Bronchial epithelial cell (primary cell): ENCODE measurements at regions not wholly inside any gene's neighbourhood (a gene's known extent, or its start where the extent isn't known, plus 50 kb on each side); places are given as distances from the start of the nearest gene placed in this dataset.

Experiments used
- DNase-seq: peaks from one replicate; pipeline ENCODE4 v3.0.0-alpha.2; 2010; ENCODE audit warnings: low read depth
- FAIRE-seq: peaks from 2 replicates; lab custom pipeline; 2011; peaks lifted over from hg19 to GRCh38; lab: Jason Lieb, UNC
- H3K27me3 ChIP-seq: 2 replicates; pipeline ENCODE4 v1.5.1; 2011; ENCODE audit warnings: low read length; ENCODE audit not compliant: control insufficient read depth, insufficient read depth
- H3K36me3 ChIP-seq: 2 replicates; pipeline ENCODE4 v1.5.1; 2011; ENCODE audit warnings: low read length; ENCODE audit not compliant: control insufficient read depth, insufficient read depth
- H3K4me3 ChIP-seq: 2 replicates; pipeline ENCODE4 v1.5.1; 2011; ENCODE audit warnings: mild to moderate bottlenecking, low read depth, low read length, control low read depth
- TF ChIP-seq, protein P1 (sequence below): IDR thresholded peaks from 2 replicates; pipeline ENCODE4 v1.5.1; 2011; ENCODE audit warnings: mild to moderate bottlenecking, moderate library complexity, low read length, control low read depth, inconsistent platforms; ENCODE audit not compliant: insufficient read depth, severe bottlenecking

DNA sequence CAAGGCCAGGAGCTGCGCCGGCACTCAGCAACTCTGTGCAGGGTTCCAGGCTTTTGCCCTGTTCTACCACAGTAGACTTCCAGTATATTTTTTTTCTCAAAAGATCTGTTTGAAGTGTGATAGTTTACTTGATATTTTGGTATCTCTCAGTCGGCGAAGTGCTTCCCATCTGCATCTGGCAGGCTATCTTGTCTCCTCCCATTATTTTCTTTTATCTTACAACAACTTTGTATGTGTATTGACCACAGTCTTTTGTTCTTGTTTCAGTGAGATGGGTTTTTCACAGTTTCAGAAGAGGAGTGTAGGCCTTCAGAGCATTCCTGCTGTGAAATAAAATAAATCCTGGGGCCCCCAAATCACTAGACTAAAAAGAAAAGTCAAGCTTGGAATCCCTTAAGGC lies 292.9 kb downstream of the PTGER3 start:
- no peaks in the 10 kb centered on the region for H3K36me3 ChIP-seq
- TF ChIP-seq, protein P1, sequence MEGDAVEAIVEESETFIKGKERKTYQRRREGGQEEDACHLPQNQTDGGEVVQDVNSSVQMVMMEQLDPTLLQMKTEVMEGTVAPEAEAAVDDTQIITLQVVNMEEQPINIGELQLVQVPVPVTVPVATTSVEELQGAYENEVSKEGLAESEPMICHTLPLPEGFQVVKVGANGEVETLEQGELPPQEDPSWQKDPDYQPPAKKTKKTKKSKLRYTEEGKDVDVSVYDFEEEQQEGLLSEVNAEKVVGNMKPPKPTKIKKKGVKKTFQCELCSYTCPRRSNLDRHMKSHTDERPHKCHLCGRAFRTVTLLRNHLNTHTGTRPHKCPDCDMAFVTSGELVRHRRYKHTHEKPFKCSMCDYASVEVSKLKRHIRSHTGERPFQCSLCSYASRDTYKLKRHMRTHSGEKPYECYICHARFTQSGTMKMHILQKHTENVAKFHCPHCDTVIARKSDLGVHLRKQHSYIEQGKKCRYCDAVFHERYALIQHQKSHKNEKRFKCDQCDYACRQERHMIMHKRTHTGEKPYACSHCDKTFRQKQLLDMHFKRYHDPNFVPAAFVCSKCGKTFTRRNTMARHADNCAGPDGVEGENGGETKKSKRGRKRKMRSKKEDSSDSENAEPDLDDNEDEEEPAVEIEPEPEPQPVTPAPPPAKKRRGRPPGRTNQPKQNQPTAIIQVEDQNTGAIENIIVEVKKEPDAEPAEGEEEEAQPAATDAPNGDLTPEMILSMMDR: no peak
- DNase-seq (no peak), FAIRE-seq (no peak)
- no peaks in the 10 kb centered on the region for H3K27me3 ChIP-seq
- H3K4me3 ChIP-seq: no peak overlapping the region

DNA sequence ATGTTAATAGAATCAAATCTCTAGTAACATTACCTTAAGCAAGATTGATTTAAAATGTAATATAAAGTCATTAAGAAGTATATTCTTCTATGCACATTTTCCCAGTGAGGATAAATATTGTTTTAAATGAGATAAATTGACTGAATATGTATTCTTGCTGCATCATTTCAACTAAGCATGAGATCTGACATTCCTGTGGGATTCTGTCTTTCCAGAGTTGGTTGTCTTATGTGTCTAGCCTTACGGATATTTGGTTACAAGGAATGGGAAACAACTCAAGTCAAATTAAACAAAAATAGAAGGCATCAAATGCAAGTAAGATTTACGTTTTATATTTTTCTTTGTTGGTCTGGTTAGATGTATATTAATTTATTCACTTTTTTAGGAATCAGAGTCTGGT lies 287.5 kb downstream of the PTGER3 start:
- no peak overlapping the region for H3K4me3 ChIP-seq
- no peaks in the 10 kb centered on the region for H3K27me3 ChIP-seq
- FAIRE-seq (no peak), DNase-seq (no peak)
- no peaks in the 10 kb centered on the region for H3K36me3 ChIP-seq
- TF ChIP-seq, protein P1: no peak

DNA sequence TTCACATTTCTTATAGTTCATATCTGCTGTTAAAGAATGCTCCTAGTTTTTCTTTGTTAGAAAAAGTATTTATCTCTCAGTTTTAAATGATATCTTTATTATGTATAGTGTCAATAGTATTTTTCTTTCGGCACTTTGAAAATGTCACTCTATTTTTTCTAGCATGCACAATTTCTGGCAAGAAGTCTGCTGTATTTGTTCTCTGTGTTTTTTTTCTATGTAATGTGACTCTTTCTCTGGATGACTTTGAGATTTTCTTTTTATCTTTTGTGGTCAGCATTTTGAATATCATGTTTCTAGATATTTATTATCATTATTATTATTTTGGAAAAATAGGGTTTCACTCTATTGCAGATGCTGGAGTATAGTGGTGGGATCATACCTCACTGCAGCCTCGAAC lies 285.2 kb downstream of the PTGER3 start:
- TF ChIP-seq, protein P1: no peak
- DNase-seq (no peak), FAIRE-seq (no peak)
- Histone ChIP-seq H3K27me3 (no peaks in the 10 kb centered on the region), H3K4me3 (no peak overlapping the region), H3K36me3 (no peaks in the 10 kb centered on the region)

DNA sequence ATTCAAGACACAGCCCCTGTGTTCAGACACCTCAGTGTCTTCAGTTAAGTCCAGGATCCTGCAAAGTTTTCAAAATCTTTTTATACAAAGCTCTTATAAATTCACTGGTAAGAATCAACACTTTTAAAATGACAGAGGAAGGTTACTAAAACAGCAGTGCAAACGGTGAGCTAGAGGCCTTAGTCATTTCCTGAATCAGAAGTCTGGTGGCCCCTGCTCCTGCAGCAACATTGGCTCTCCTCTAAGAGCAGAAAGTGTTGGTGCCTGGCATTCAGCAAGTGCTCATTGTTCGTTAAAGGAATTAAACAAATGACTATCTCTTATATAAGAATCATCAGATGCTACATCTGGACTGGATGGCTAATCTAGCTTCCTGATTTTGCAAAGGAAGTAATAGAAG lies 282.9 kb downstream of the PTGER3 start:
- Histone ChIP-seq H3K27me3 (no peaks in the 10 kb centered on the region), H3K36me3 (no peaks in the 10 kb centered on the region), H3K4me3 (no peak overlapping the region)
- TF ChIP-seq, protein P1: no peak
- FAIRE-seq: no peak
- DNase-seq: no peak

DNA sequence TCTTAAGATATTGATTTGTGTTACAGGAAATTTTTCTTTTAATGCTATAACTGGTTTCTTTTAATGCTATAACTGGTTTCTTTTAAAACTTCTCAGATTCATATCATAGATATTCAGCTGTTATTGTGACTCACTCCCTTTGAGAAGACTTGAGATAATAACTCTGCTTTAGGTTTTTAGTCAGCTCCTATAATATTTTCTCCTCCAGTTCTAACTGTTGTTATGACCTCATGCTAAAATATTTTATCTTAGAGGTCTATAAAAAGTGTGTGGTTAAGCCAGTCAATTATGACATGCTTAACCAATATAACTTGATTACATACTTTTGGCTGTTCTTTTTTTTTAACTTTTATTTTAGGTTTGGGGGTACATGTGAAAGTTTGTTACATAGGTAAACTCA lies 280.2 kb downstream of the PTGER3 start:
- FAIRE-seq: no peak
- H3K27me3 ChIP-seq: no peaks in the 10 kb centered on the region
- TF ChIP-seq, protein P1: no peak
- no peak for DNase-seq
- no peaks in the 10 kb centered on the region for H3K36me3 ChIP-seq
- H3K4me3 ChIP-seq: no peak overlapping the region

DNA sequence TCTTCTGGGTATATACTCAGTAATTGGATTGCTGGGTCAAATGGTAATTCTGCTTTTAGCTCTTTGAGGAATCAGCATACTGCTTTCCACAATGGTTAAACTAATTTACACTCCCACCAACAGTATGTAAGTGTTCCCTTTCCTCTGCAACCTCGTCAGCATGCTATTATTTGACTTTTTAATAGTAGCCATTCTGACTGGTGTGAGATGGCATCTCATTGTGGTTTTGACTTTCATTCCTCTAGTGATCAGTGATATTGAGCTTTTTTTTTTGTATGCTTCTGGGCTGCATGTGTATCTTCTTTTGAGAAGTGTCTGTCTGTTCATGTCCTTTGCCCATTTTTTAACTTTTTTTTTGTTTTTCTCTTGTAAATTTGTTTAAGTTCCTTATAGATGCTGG lies 279.4 kb downstream of the PTGER3 start:
- no peak for FAIRE-seq
- DNase-seq: no peak

More for the DNA sequence above, 279.4 kb downstream of the PTGER3 start:
- no peaks in the 10 kb centered on the region for H3K36me3 ChIP-seq
- H3K27me3 ChIP-seq: no peaks in the 10 kb centered on the region
- TF ChIP-seq, protein P1: no peak
- no peak overlapping the region for H3K4me3 ChIP-seq
